ENCODE measurements at regions not wholly inside any gene's neighbourhood (a gene's known extent, or its start where the extent isn't known, plus 50 kb on each side); places are given as distances from the start of the nearest gene placed in this dataset.

DNA sequence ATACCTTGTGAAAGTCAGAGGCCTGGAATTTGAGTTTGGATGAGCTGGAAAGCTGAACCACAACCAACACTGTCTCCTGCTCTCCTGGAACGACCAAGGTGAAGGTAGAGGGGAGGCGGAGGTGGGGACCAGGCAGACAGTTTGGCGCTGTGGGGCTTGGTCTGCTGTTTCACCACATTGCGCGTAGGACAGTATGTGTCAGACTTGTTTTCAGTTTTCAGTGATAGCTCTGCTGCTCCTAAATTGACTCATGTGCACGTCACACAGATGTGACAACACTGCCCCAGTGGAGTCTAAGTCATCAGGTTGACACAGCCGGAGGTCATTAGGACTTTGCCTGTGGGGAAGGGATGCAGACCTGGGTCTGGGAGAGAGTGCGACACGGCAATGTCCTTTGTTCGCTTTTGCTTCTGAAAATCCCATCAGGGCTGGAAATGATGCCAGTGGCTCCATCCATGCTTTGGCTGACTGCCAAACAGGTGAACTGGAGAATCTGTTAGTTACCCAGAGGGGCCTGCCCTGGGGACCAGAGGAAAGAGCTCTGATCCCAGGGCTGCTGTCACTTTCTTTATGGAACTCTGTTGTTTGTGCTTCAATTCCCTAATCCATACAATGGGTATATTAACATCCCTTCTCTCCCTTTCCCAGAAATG lies 255.5 kb downstream of the CDC5L start:
- no peak for DNase-seq

DNA sequence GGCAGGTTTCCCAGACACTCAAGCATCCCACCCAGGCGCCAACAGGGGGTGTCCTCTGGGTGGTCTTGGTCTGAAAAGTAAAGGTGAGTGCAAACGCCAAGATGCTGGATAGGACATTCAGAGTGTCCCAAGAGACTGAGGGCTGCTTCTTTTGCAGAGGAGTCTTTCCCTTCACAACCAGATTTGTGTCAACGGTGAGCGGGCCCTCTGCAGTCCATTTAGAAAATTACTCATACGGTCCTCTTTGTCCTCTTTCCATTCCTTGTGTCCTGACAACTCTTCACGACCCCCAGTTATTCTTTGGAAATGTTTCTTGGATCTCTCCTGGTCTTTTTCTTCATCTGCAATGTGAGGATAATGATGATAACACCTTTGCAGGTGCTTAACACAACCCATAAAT lies 257.8 kb downstream of the CDC5L start:
- DNase-seq, result no peak

DNA sequence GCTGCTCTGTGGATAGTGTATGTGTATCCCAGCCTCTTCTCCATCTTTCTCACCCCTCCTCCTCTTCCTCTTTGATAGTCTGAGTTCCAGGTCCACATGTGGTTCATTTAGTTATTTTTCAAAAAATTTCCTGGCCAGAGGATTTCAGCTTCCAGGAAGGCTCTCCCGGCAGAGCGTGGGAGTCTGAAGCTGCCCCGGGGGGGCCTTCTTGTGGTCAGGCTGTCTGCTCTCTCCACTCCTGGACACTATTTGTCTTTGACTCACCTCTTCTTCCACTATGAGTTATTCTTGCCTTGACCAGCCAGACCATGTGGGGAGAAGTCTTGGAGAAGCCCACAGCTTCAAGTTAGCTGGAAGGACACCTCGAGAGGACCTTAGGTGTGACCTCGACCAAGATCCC lies 258.8 kb downstream of the CDC5L start:
- no peak for DNase-seq

DNA sequence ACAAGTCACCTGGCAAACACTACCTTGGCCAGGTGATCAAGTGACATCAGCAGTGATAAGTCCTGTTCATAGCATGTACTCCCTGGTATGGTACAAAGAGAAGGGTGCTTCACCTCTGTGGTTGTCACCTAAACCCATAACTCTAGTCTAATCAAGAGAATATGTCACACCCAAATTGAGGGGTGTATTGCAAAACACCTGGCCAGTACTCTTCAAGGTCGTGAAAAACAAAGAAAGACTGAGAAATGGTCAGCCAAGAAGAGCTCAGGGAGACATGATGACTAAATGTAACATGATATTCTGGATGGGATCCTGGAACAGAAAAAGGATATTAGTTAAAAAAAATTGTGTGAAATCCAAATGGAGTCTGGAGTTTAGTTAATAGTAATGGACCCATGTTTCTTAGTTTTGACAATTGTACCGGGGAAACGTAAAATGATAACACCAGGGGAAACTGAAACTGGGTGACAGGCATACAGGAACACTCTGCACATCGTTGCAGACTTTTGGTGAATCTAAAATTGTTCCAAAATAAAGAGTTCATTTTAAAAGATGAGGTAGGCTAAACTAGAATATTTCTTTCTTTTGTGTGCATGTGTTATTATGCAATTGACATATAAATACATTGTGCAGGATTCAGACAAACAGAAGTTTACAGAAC lies 262.0 kb downstream of the CDC5L start:
- no peak for DNase-seq

DNA sequence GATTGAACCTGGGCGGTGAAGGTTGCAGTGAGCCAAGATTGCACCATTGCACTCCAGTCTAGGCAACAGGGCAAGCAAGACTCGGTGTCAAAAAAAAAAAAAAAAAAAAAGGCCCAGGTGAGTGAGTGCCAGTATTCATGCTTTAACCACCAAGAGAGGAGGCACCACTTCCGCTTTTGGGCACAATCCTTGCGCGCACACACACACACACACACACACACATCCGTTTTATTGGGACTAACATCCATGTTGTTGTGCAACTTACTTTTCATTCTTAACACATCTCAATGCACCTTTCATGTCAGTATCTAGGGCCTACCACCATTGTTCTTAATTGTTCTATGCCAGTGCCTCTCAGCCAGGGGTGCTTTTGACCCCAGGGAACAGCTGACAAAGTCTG lies 263.0 kb downstream of the CDC5L start:
- DNase-seq, result no peak

DNA sequence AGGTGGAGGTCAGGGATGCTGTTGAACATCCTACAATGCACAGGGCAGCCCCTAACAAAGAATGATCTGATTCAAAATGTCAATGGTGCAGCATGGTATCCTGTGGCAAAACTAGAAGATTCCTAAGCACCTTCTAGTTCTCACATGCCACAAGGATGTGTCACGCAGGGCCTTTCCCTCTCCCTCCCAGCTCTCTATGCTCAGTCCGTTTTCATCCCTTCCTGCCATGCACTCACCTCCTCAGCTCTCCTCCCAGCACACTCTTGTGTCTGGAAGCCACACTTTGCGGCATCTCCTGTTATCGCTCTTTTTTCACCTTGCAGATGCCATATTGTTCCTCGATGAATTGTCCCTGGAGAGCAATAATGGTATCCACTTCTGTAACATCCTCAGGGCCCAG lies 263.4 kb downstream of the CDC5L start:
- no peak for DNase-seq

DNA sequence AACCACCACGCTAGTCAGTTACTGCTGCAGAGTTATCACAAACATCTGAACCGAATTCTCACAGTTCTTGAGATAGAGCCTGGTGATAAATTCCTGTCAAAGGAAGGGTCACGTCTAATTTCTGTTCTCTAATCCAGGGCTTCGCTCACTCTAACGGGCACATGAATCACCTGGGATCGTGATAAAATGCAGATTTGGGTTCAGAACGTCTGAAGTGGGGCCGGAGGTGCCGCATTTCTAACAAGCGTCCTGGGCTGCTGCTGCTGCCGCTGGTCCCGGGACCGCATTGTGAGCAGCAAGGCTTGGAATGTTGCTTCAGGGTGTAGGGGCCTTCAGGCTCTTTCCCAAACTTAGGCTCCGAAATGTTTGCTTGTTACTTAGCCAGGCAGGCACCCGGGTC lies 264.1 kb downstream of the CDC5L start:
- no peak for DNase-seq

DNA sequence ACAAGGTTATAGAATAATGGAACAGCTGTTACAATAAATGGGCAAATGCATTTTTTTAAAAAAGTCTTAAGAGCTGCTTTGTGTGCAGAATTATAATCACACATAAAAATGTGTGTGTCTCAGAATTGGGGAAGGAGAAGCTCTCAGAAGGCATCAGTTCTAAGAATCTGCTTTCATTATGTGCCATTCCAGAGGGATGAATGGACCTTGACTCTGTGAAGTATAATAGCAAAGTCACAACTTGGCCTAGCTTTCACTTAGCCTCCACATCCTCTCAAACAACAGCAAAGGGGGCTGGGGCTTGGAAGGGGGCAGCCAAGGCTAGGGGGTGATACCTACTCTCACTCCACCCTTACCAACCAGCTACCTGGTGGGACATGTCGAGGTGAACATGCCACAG lies 265.0 kb downstream of the CDC5L start:
- DNase-seq, result no peak

DNA sequence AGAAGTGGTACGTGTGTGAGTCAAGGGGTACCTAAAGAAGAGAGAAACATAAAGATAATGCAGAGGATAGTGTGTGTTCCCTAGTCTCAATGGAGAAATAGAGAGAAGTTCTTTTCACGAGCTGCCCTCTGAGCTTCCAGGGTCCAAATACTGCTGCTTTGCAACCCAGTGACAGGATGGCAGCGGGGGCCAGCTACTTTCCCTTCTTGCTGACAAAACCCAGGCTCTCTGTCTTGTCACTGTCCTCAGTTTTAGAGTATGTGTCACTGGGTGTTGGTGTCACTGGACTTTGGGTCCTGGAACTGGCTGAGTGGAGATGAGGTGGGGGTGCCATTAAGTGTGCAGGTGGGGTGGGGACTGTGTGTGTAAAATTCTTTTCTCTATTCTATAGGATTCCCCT lies 265.6 kb downstream of the CDC5L start:
- DNase-seq, result no peak

DNA sequence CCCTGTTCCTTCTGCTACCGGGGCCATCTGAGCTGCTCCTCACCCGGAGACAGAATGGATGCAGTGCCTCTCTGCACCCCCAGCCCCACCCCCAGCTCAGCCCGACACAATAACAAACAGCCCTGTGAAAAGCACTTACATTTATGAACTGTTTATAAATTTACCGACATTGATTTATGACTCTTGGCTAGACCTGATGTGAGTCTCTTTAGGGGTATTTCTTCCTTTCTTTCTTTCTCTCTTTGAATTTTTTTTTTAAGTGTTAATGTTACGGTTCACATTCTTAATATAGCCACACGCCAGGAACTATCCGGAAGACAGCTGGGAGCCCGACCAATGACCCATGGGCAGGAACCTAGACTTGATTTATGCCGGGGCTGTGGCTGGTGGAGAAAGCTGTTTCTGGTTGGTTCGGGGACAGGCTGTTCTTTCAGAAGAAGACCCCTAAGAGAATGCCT lies 266.3 kb downstream of the CDC5L start:
- DNase-seq, result no peak

DNA sequence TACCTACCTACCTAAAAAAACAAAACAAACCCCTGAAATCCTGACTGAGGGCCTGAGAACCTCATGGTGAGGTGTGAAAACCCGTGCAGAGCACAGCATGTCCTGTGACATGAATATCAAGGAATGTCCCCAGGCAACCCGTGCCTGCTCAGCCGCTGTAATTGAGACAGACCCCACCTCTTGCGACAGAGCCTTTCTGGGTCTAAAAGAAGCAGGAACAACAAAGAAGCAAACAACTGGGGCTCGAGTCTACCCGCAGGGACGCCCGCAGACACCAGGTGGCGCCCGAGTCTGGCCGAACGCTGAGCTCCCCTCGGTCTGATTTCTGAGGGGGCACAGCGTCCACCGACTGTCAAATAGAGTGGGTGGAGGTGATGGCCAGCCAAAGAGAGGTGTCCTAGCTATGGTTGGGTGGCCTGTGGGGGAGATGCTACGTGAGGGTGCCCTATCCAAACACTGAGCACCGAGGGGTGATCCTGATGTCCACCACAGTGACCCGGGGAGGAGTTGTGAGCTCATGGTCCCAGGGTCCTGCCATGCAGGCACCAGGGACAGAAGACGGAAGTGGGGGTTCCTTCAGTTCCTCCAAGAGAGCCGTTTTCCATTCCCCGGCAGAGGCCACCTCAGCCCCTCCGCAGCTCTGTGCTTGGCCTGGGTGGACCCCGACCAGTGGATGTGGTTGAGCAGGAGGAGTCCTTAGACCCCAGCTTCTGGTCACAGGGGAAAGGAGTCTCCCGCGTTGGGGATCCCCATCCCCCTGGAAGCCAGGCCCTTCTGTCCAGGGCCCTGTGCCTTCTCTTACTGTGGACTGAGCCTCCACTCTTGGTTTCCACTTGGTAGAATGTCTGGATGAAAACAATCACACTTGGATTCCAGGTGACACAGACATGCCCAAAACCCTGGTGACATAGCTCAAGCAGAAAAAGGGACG lies 268.2 kb downstream of the CDC5L start:
- DNase-seq, result peak; percentile 34

DNA sequence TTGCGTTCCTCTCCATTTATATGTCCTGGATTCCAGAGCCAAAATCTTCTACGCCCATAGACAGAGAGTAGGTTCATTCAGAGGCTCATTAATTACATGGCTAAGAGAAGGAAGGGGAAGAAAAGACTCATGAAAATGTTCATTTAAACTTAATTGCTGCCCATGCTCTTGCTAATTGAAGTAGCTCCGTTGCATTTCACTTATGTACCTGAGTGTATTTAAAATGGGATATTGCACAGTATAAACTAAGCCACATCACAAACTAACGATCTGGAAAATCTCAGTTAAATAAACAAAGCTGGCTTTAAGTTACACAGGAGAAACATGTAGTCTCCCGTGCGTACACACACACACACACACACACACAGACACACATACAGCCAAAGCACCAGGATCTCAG lies 269.2 kb downstream of the CDC5L start:
- DNase-seq, result no peak

DNA sequence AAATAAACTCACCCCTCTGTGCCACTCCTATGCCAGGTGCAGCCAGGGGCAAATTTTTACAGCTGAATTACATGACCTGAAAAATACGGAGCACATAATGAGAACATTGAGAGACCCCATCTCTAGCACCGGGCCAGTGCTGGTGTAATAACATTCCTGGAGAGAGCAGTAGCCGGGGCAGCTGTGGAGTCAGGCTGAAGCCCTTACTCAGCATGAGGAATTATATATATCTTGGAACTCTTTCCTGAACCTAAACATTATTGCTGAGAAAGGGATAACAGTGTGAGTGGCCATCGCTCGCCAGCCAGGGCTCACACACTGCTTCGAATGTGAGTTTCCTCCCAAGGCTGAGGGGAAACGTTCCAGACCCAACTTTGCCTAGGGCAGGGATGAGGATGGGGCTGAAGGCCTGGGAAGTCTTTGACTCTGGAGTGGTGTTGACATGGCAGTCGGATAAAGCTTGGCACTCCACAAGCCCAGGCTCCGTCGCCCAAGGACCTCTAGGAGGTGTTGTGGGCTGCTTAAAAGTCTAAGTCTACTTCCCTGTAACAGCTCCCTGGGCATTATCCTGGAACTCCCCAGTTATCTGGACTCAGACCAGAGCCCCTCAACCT lies 269.8 kb downstream of the CDC5L start:
- no peak for DNase-seq

DNA sequence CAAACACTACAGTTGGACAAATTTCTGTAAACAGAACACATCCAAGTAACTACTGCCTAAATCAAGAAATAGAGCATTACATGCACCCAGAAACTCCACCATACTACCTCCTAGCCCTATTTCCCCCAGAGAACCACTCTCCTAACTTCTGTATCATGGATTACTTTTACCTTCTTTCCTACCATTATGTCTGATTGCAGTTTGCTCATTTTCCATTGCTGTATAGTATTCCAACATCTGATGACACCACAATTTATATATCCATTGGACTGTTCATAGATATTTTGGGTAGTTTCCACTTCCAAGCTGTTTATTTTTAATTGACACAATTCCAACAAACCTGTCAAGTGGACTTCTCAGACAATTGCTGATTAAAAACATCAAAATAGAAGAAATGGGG lies 271.1 kb downstream of the CDC5L start:
- no peak for DNase-seq

DNA sequence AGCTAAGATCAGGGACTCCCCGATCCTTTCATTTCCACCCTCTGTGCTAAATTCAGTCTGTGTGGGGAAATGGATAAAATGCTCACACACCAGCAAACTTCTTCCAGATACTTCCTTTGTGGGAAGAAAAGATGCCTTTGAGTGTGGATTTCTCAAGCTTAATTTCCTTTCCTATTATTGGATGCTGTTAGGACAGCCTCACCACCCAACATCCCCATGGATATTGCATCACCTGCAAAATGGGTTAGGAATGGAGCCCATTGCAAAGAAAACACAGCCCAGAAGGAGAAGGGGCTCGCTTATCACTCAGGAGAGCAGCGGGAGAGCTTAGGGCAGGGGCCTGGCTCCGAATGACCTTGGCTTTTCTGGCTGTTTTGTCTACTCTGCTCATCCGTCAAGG lies 272.2 kb downstream of the CDC5L start:
- no peak for DNase-seq

DNA sequence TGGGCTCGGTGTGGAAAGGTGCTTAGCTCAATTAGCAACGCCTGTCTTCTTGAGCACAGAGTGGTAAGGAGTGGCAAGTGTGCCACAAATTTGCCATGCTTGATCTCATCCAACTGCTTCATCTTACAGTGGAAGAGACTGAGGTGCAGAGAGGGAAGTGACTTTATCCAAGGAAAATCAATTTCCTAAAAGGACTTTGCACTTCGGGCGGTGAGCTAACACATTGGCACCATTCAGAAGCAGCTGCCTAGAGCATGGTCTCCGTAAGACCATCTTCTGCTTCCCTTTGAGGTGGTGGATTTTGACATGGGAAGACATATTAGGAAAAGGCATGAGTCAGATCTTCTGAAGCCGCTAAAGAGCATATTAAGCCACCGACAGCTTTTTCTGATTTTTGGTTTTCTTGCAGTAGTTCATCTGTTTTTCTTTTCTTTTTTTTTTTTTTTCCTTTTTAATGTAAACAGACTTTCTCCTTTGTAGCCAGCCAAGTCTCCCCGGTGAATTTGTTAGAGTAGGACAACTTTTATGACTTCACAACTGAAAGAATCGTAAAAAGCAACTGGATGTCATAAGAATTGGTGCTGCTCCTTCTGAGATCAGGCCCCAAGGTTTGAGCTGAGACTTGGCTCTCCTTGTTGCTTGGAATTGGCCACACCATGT lies 273.2 kb downstream of the CDC5L start:
- no peak for DNase-seq

DNA sequence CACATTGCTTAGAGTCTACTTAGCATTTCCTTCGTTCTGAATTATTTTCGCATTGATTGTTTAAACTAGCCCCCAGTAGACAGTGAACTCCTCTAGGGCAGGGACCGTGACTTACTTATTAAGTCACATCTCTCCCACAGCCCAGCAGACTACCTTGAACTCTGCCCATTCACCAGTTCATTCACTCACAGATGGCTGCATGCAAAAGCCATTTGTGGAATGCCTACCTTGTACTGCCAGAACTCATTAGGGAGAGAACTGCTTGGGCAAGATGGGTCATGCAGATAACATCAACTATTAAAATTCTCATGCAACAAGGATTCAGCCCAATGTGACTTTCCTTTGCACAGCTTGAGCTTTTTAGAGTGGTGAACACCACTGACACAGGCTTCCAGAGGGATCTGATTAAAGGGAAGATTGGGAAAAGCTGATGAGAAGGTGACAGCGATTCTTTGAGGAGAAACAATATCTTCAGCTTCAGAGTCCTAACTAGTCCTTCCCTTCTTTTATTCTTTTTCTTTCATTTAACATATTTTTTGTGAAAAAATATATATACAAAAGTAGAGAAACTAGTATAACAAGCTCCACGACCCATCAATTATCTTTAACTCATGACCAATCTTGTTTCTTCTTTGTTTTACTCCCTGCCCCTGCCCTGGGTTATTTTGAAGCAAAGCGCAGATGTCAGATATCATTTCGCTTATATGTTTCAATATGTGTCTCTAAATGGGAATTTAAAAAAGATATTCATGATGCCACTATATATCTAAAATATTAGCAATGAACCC lies 273.9 kb downstream of the CDC5L start:
- DNase-seq, result no peak

DNA sequence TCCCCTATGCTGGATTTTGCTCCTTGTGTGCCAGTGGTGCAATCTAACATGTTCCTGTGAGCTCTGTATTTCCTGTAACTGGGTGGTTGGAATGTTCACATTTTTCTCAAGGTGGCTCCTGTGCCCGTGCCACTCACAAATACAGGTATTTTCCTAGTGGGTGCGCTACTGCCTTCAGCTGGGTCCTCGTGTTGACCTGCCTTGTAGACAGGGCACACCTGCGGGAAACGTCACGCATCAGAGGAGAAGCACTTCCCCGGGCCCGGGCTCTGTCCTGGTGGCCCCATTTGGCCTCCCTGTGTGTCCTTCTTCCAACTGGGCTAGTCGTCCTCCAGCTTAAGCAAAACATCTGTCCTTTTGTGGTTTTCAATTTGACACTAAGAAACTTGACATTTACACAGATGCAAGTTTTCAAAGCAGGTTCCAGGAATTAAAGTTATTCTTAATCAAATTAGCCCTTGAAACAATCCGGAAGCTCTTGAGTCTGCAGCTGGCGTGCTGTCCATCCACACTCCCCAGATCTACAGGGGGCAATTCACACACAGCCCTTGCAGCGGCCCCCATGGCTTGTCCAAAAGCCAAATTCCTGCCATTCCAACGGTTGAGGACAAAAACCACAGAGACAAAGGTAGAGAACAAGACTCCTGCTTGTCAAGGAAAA lies 275.1 kb downstream of the CDC5L start:
- no peak for DNase-seq

DNA sequence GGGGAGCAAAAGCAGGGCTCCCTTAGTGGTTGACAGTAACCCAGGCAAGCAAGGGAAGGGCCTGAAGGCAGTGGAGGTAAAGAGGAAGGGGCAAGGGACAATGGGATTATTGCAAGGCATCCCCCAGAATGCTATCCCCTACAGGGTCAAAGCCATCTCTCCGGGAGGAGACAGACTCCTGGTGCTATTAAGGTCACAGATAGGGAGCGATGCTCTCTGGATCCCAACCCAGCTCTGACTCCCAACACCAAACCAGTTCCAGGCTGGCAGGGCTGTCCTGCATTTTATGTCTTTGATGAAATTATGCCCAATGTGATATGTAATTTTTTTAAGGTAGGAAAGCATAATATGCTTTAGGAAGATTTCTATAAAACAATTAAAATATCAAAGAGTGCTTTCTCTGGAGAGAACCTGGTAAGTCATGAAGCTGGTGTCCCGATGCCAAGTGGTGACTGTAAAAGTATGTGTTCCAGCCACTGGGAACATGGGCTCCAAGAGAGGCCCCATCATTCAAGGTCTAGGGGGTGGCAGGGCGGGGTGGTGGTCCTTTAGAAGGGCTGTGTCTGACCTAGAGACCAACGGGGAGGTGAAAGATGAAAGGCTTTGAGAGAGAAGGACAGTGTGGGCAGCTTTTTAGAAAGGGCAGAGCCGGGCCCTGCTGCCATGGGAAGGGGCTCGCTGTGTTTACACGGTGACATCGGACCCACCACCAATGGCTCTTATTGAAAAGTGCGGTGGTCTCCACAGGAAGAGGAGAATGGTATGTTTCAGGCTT lies 276.5 kb downstream of the CDC5L start:
- DNase-seq, result no peak

DNA sequence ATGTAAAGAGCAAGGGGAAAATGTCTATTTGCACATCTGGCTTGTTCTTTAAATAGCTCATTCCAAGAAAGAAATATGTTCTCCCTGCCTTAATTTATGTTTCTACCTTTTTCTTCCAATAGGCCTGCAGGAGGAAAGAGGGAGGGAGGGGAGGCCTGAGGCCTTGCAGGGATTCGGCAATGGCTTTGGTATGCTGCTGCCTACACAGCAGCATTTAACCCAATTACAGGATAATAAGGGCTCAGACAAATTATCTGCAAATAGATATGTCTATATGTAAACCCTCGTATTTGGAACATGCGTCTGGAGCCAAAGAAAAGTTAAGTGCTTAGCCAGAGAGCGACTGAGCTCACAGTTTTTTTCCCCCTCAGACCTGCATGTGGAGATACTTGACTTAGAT lies 277.2 kb downstream of the CDC5L start:
- no peak for DNase-seq

DNA sequence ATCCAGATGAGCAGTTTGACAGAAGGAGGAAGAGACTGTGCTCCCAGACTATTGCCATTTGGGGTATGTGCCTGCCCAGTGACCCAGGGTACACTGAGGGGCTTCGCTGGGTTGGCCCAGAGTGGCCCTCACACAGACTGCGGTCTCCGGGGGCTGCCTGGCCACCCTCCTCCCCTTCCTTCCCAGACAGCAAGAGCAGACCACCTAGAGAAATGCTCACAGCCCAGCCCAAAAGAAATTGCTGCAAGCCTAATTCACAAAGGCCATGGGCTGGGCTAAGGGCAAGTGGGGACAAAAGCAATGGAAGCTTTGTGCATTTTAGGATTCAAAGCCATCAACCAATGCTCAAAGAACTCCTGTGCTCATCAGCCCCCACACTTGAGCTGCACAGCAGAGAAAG lies 277.6 kb downstream of the CDC5L start:
- DNase-seq, result no peak

All from GF-D8 (cell line).